GM21526 (cell line): ENCODE measurements at regions not wholly inside any gene's neighbourhood (a gene's known extent, or its start where the extent isn't known, plus 50 kb on each side); places are given as distances from the start of the nearest gene placed in this dataset.

Experiments used
- ATAC-seq: cut with Tn5 transposase; IDR thresholded peaks from one replicate; pipeline ENCODE4 v1.9.1; 2021; ENCODE audit warnings: moderate library complexity; ENCODE audit not compliant: unreplicated experiment, low FRiP score

DNA sequence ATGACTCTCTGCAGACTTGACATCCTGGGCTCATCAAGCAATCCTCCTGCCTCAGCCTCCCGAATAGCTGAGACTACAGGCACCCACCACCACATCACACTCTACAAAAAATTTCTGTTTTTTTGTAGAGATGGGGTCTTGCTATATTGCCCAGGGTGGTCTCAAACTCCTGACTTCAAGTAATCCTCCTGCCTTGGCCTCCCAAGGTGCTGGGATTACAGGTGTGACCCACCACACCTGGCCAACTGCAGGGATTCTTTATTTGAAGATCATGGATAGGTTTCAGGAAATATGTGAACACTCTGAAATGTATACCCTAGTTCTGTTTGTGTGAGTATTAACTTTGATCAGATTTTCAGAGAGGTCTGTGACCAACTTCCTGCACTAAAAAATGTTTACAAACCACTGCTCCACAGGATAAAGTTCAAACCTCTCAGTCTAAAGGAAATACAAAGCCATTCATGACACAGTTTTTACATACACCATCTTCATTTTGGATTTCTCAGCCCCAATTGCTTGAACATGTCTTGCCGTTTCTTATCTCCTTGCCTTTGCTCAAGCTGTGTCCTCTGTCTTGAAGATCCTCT, 252.3 kb upstream of the FGGY start:
- ATAC-seq = no peak

DNA sequence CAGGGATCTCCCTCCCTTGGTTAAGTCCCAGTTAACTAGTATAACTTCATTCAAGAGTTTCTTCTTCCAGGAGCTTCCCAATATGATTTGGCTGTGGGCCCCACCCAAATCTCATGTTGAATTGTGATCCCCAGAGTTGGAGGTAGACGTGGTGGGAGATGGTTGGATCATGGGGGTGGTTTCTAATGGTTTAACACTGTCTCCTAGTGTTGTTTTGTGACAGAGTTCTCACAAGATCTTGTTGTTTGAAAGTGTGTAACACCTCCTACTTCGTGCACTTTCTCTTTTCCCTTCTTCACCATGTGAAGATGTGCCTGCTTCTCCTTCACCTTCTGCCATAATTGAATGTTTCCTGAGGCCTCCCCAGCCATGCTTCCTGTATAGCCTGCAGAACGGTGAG, 251.8 kb upstream of the FGGY start:
- ATAC-seq = no peak

DNA sequence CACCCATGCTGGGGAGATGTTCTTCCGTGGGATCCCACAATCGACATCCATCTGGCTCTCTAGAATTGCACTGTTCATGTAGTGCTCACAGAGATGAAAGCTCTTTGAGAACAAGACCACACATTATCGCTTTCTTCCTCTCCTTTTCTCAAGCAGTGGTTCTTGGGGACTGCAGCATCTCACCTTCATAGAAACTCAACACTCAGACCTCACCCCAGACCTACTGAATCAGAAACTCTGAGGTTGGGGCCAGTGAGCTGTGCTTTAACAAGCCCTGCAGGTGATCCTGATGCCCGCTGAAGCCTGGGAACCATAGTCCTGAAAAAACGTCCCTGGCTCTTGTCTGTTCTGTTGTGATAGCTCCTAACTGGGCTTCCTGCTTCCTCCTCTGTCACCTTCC, 251.3 kb upstream of the FGGY start:
- ATAC-seq = peak; percentile 51

DNA sequence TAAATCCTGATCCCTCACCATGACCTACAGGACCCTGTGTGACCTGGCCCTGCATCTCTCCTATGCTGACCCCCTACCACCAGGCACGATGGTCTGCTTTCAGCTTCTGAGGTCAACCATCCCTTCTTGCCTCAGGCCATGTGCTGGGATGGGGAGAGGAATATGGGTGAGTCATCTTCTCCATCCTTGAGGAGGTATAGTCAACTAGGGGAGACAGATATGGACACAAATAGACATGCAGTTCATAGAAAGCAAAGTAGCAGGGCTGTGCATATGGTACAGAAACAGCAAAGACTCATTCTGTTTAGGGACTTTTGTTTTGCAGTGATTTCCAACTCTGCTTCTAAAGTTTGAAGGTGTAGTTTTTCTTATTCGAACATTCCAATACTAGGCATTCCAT, 250.8 kb upstream of the FGGY start:
- ATAC-seq = peak; percentile 3

DNA sequence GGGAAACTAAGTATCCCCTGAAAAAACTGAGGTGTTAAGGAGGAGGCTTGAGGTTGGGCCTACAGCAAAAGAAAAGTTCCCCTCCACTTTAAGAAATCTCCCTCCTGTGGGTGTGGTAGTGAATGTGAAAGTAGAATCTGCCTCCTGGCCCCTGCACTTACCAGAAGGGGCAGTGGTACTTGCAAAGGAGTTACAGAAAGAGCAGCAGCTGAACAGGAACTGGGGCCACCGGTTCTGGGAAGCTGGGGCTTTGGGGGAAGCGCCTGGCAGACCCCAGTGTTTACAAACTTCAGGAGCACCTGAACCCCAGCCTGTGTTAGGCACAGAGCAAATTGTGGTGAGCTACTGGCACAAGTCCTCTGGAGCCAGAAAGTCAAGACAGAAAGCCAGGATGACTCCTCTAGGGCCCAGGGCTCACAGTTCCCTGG, 250.2 kb upstream of the FGGY start:
- peak; percentile 91 for ATAC-seq

DNA sequence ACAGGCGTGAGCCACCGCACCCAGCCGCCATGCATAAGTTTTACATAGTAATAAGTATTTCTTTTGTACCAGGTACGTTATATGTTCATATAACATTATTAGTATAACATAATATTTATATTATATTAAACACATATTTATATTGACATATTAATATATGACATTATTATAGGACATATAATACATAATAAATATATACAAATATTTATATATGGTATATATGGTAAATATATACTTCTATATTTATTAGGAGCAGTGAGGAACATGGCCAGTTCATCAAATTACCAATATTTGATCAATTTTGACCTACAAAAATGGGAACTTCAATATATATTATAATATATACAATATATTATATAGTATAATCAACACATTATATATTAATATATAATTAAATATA, 245.9 kb upstream of the FGGY start:
- no peak for ATAC-seq

DNA sequence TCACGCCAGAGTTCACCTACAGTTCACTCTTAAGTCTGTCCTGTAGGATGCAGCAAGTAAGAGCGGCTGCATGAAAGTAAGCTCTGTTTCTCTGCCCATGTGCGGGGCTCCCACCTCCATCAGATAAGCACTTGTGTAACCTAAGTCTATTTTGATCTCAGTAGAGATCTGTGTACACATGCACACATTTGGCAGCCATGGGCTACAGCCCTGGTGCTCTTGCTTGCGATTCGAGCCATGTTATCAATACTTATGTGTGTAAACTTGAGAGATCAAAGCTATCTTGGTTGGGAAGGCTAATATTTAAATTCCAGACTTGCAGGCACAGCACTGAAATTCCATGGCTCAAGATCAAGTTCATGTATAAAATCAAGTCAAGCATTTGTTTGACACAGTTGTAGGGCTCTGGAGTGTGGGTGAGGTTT, 244.7 kb upstream of the FGGY start:
- no peak for ATAC-seq

DNA sequence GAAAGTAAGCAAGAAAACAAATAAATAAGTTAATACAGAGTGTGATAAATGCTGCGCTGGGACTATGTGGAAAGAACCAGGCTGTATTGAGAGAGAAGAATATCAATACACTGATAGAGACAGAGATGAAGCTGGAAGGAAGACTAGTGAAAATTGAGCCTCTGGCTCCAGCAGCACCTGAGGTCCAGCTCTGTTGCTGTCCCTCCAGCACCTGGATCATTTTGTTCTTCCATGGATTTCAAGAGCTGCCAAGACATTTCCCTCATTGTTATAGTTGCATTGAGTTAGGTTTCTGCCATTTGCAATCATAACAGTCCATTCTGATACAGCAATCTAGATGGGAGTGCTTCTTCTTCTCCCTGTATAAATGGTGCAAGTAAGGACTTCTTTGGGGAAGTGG, 242.7 kb upstream of the FGGY start:
- no peak for ATAC-seq

DNA sequence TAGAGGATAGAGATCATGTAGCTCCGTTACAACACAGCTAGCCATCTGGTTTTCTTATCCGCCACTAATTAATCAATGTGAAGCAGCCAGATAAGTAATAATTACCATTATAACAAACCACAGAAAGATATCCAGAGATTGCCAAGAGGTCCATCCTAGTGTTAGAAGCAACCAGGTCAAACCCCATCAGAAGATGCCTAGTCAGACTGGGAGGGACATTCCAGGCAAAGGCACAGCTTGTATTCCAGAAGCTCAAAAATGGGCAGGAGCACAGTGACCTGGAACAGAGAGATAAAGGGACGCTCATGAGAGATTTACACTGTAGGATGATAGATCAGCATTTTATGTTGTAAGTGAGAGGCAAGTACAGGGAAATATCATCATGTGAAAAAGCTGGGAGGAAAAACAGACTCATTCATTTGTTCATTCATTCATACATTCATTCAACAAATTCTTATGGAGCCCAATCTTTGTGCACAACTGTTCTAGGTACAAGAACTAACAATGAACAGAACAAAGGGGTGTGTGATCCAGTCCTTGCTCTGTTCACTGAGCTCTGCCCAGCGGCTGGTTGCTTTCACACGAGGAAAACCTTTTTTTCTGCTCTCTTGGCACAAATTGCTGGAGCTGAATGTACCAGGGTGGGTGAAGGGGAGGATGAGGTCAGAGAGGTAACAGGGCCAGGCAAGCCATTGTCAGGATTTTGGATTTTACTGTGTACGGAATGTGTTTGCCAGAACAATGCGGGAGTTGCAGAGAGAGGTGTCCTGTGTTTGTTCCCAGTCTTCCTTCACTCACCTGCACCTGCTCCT, 240.8 kb upstream of the FGGY start:
- no peak for ATAC-seq

DNA sequence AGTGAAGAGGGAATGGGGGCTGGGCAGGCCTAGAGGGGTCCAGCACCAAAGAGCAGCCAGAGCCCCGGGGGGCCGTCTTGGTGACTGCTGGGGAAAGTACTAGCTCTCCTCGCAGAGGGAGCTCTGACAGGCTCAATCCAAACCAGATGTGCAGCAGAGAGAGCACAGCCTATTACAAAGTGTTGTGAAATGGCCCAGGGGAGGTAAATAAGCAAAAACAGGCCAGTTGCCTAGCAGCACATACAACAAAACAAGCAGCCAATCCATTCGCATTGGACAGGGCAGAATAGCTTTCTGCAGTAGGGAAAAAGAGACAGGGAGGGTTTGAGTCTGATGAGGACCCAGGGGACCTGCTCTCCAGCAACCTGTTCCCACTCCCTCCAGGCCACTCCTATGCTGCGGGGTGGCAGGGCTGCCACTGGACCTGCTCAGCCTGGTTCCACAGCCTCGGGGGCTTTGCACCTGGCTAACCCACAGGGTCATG, 239.6 kb upstream of the FGGY start:
- no peak for ATAC-seq

DNA sequence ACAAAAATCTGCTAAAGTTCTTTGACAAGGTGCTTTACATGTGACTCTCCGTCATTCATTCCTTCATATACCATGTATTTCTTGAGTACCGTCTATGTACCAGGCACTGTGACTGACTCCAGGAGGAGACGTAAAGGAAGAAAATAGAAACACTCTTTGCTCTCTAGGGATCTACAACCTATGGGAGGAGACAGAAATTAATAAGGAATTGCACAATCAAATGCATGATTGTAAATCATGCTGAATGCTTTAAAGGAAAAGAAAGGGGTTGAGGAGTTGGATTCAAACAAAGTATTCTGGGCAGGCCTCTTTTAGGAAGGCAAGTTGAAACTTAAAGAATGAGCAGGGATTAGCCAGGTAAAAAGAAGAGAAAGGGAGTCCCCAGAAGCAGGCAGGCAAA, 239.1 kb upstream of the FGGY start:
- ATAC-seq = no peak

DNA sequence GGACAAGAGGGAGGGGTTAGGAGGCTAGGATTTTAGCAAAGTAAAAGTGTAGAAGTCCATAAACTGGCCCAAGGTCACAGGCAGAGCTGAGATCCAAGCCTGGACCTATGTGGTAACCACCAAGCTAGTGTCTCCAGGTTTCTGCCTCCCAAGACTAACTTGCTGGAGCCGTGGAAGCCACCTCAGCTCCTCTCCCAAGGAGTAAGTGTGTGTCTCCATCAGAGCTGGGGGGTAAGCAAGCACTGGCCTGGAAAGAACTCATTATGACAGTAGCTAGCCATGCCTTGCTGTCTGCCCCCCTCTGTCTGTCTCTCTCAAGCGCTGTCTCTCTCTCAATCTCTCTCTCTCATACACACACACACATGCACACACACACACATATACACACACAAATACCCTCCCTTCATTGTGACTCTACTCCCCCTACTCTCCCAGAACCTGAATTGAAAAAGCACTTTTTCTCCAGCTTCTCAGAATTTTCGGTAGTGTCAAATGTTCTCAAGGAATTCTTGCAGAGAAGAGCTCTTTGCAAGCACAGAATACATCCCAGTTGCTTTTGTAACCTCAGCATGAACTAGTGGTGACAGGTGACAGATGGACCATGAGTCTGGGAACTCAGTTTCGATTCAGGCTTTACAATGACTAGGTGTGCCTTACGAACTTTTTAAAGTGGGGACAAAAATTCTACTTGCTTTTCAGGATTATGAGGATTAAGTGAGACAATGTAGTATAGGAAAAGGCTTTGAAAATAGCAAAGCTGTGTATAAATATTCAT, 238.0 kb upstream of the FGGY start:
- ATAC-seq = no peak

DNA sequence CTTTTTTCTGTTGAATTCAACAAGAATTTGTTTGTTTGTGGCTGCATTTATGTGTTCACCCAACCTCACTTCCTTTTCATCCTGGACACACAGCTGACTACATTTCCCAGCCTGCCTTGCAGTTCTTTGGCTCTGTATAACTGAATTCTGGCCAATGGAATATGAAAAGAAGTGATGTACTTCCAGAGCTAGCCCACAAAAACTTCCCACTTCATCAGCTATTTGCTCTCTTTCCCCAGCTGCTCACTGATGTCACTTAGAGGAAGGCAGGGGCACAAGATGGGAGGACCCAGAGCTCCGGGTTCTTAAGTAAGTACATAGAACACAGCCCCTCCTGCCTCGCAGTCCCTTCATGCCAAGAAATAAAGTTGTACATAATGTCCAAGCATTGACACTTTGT, 235.0 kb upstream of the FGGY start:
- ATAC-seq = no peak

DNA sequence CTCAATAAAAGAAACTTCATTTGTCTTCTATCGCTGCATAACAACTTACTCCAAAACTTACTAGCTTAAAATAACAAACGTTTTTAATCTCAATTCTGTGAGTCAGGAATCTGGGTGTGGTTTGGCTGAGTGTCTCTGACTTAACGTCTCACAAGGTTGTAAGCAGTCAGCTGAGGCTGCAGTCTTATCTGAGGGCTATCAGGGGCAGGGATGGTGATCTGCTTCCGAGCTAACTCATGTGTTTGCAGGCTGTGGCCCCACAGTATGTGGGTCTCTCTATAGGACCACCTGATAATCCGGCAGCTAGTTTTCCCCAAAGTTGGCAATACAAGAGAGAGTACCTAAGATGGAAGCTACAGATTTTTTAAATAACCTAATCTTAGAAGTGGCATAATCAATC, 234.2 kb upstream of the FGGY start:
- no peak for ATAC-seq

DNA sequence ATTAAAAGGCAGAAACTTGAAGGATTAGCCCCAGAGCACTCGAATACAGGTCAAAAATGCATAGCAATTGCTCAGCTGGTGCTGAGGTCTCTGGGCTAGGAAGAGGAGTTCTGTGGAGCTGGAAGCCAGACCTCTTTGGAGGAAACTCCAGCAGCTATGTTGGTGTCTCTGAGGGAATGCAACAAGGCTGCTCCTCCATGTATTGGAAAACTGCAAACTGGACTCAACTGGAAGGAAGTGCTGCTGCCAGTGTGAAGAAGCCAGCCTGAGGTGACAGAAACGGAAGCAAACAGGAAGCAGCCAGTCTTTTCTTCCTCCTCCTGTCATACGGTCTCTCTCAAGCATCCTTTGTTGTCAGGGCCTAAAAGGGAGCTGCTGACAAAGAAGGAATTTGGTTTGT, 233.4 kb upstream of the FGGY start:
- no peak for ATAC-seq

DNA sequence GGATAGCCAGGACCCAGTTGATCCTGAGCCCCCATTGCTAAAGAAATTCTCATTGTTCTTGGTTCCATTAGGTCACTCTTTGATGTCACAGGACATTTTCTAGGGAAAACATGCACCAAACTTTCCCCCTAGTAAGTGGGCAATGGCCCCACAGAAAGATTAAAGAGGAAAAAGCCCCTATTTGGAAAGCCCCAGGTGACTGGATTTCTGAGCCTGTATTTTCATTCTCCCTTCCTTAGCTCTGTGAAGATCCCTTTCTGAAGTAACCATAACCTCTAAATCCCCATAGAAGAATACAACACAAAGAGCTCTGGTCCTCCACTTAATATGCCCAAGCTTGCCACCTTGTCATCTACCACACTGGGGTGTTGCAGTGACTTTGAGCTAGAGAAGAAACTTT, 232.3 kb upstream of the FGGY start:
- ATAC-seq = no peak

DNA sequence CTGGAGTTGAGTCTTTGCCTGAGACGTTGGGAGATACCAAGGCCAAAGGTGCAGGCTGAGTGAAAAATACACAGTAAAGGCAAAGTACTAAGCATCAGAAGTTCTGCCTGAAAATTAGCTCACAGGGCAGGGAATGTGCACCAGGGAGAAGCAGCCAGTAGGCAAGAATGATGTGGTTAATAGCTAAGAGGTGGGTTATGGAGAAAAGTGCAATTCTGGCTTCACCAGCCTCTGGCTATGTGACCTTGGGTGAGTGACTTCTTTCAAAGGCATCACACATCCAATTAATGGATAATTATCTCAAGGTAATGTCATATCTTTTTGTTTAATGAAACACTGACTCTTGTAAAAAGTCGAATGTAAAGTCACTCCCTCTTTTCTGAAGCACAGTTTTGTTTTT, 230.7 kb upstream of the FGGY start:
- no peak for ATAC-seq

DNA sequence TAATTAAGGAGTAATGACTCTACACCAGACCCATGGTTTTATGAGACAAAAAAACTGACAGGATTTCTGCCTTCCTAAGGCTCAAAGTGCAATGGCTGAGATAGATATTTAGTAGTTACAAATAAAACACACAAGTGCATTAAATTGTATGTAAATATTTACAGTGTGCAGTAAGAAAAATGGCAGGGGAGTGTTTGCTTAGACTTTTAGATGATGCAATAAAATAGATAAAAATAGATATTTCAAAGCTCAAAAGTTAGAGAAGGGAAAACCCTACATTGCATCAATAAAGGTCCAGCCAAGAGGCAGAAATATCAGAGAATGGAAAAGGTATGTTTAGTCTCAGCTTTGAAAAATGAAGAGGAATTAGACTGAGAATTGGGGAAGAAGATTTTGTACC, 226.3 kb upstream of the FGGY start:
- no peak for ATAC-seq

DNA sequence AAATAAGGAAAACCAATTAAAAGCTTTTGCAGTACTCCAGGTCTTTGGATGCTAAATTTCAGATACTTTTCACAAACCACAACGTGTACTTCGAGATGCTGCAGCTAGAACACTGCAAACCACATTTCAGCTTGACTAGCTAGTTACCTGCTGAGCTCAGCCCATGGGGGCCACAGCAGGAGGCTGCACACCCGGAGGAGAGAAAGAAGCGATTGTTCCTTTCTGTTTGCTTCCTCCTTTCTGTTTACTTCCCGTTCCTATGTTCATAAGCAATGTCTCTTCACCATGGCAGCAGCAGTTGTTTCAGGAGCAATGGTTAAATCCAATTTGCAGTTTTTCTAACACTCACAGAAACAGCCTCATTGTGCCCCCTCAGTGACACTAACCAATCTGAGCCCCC, 225.6 kb upstream of the FGGY start:
- no peak for ATAC-seq

DNA sequence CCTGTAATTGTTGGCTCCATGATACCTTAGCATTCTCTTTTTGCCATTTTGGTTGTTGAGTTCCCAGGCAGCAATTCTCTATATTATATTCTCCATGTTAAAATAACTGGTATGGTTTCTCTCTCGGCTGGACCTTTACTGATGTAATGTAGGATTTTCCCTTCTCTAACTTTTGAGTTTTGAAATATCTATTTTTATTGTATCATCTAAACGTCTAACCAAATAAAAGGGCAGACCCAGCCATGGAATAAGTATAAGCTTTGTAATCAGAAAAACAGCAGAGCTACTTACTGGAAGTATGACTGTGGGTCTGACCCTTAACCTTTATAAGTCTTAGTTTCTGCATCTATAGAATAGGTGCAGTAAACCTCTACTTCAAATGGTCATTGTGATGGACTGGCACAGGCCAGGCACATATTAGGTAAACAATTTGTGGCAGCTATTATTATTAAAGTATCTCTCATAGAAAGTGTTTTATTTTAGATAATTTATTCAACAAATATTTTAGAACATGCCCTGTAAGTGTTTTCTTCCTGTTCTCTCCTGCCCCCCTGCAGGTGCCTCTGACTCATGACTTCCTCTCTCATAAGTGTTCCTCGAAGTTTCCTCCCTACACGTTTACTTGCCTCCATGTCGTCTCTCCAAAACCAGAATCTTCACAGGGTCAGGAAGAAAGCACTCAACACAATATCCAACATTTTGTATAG, 224.9 kb upstream of the FGGY start:
- no peak for ATAC-seq

DNA sequence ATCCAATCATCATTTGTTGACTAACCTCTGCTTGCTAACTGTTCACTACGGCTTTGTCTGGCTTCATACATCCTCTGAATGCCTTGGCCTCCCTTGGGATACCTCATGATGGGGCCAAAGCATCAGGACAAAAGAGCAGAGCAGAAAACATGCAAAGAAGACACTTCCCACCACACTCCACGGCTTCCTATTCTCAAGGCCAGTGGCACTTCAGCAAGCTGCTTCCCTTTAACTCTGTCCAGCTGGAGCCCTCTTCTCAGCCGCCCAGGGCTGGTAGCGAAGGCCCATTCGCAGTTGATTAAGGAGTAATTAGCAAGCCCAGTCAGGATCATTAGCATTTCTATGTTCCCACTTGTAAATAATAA, 224.3 kb upstream of the FGGY start:
- no peak for ATAC-seq
